ENCODE measurements at regions not wholly inside any gene's neighbourhood (a gene's known extent, or its start where the extent isn't known, plus 50 kb on each side); places are given as distances from the start of the nearest gene placed in this dataset.

DNA sequence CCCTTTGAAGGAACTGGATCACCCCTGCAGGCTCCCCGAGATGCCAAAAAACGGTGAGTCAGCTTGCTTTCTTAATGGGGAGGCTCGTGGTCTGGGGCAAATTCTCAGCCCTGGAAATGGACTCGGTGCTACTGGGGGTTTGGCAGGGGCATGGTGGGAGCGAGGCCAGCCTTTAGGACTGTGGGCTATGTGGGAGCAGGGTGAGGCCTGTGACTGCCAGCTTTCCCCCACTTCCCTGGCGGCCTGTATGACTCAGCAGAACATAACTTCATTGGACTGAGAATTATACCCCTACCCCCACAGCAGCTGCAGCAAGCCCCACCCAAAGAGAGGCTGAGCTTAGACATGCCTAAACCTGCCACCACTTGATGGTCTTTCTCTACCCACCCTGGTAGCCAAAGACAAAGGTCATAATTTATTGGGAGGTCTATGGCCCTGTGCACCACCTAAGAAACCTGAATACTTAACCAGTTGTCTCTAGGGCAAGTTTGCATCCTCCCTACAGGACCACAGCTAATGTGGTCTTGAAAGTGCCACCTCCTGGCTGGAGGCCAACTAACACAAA, 325.3 kb downstream of the TLE1 start:
- H3K4me2 ChIP-seq, result no peak overlapping the region
- no peaks in the 10 kb centered on the region for H3K36me3 ChIP-seq (replicated peaks; ENCODE audit: insufficient read depth, low read depth)
- H3K4me1 ChIP-seq (ENCODE audit: insufficient read depth), result no peaks in the 10 kb centered on the region
- no peak overlapping the region for H3K27ac ChIP-seq
- H2AFZ ChIP-seq, result no peak overlapping the region
- TF ChIP-seq EZH2 (IDR thresholded peaks at IDR 0.05; ENCODE audit: borderline replicate concordance) (no peak), EZH2phosphoT487 (IDR thresholded peaks at IDR 0.05; ENCODE audit: low read depth, severe bottlenecking, unreplicated experiment) (no peak)
- TF ChIP-seq, protein P1, sequence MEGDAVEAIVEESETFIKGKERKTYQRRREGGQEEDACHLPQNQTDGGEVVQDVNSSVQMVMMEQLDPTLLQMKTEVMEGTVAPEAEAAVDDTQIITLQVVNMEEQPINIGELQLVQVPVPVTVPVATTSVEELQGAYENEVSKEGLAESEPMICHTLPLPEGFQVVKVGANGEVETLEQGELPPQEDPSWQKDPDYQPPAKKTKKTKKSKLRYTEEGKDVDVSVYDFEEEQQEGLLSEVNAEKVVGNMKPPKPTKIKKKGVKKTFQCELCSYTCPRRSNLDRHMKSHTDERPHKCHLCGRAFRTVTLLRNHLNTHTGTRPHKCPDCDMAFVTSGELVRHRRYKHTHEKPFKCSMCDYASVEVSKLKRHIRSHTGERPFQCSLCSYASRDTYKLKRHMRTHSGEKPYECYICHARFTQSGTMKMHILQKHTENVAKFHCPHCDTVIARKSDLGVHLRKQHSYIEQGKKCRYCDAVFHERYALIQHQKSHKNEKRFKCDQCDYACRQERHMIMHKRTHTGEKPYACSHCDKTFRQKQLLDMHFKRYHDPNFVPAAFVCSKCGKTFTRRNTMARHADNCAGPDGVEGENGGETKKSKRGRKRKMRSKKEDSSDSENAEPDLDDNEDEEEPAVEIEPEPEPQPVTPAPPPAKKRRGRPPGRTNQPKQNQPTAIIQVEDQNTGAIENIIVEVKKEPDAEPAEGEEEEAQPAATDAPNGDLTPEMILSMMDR (IDR thresholded peaks at IDR 0.05; ENCODE audit: poor library complexity), result no peak
- H3K79me2 ChIP-seq, result no peaks in the 10 kb centered on the region
- WGBS (ENCODE audit: low lambda C conversion rate, missing lambda C conversion rate), result 93% methylated on average over 6 of the region's 6 CpGs
- H3K9me3 ChIP-seq (ENCODE audit: low read depth), result no peaks in the 10 kb centered on the region
- H3K27me3 ChIP-seq, result no peaks in the 10 kb centered on the region
- DNase-seq (ENCODE audit: low spot score), result no peak
- no peaks in the 10 kb centered on the region for H4K20me1 ChIP-seq (ENCODE audit: insufficient read depth, poor library complexity, severe bottlenecking)
- H3K4me3 ChIP-seq, result no peak overlapping the region
- H3K9me2 ChIP-seq (replicated peaks; ENCODE audit: insufficient read depth), result no peaks in the 10 kb centered on the region

GRCh38 chr9:81361296-81361695, 328.1 kb downstream of the TLE1 start:
- 83% methylated on average over 2 of the region's 2 CpGs for WGBS (ENCODE audit: low lambda C conversion rate, missing lambda C conversion rate)
- no peaks in the 10 kb centered on the region for H4K20me1 ChIP-seq (ENCODE audit: insufficient read depth, poor library complexity, severe bottlenecking)
- no peaks in the 10 kb centered on the region for H3K9me3 ChIP-seq (ENCODE audit: low read depth)
- no peak overlapping the region for H3K4me3 ChIP-seq
- no peaks in the 10 kb centered on the region for H3K27me3 ChIP-seq
- H2AFZ ChIP-seq, result no peak overlapping the region
- H3K27ac ChIP-seq, result no peak overlapping the region
- TF ChIP-seq, protein P1 (IDR thresholded peaks at IDR 0.05; ENCODE audit: poor library complexity), result no peak
- no peak for TF ChIP-seq EZH2phosphoT487 (IDR thresholded peaks at IDR 0.05; ENCODE audit: low read depth, severe bottlenecking, unreplicated experiment)
- TF ChIP-seq EZH2 (IDR thresholded peaks at IDR 0.05; ENCODE audit: borderline replicate concordance), result no peak
- H3K79me2 ChIP-seq, result no peaks in the 10 kb centered on the region
- no peaks in the 10 kb centered on the region for H3K4me1 ChIP-seq (ENCODE audit: insufficient read depth)
- DNase-seq (ENCODE audit: low spot score), result no peak
- H3K36me3 ChIP-seq (replicated peaks; ENCODE audit: insufficient read depth, low read depth), result no peaks in the 10 kb centered on the region
- no peak overlapping the region for H3K4me2 ChIP-seq
- no peaks in the 10 kb centered on the region for H3K9me2 ChIP-seq (replicated peaks; ENCODE audit: insufficient read depth)

DNA sequence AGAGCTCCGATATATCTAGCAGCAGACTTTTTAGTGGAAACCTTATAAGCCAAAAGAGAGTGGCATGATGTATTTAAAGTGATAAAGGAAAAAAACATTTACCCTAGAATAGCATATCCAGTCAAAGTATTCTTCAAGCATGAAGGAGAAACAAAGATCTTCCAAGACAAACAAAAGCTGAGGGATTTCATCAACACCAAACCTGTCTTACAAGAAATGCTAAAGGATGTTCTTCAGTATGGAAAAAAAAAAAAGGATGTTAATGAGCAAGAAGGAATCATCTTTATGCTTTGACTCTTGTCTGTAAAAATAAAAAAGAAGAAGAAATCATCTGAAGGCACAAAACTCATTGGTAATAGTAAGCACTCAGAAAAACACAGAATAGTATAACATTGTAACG, 338.2 kb downstream of the TLE1 start:
- Histone ChIP-seq H3K27ac (no peak overlapping the region), H4K20me1 (ENCODE audit: insufficient read depth, poor library complexity, severe bottlenecking) (no peaks in the 10 kb centered on the region), H3K79me2 (no peaks in the 10 kb centered on the region), H3K9me2 (replicated peaks; ENCODE audit: insufficient read depth) (no peaks in the 10 kb centered on the region), H3K4me1 (ENCODE audit: insufficient read depth) (no peaks in the 10 kb centered on the region), H3K4me2 (no peak overlapping the region), H3K27me3 (no peaks in the 10 kb centered on the region), H3K4me3 (no peak overlapping the region), H3K9me3 (ENCODE audit: low read depth) (no peaks in the 10 kb centered on the region), H2AFZ (no peak overlapping the region), H3K36me3 (replicated peaks; ENCODE audit: insufficient read depth, low read depth) (no peaks in the 10 kb centered on the region)
- DNase-seq (ENCODE audit: low spot score), result no peak
- 91% methylated on average over 2 of the region's 2 CpGs for WGBS (ENCODE audit: low lambda C conversion rate, missing lambda C conversion rate)
- TF ChIP-seq EZH2phosphoT487 (IDR thresholded peaks at IDR 0.05; ENCODE audit: low read depth, severe bottlenecking, unreplicated experiment), result no peak
- TF ChIP-seq EZH2 (IDR thresholded peaks at IDR 0.05; ENCODE audit: borderline replicate concordance), result no peak
- TF ChIP-seq, protein P1 (IDR thresholded peaks at IDR 0.05; ENCODE audit: poor library complexity), result no peak

GRCh38 chr9:81344366-81344765, 345.0 kb downstream of the TLE1 start:
- Histone ChIP-seq H3K4me3 (no peak overlapping the region), H3K36me3 (replicated peaks; ENCODE audit: insufficient read depth, low read depth) (no peaks in the 10 kb centered on the region), H2AFZ (no peak overlapping the region), H3K27ac (no peak overlapping the region), H3K9me3 (ENCODE audit: low read depth) (no peaks in the 10 kb centered on the region), H4K20me1 (ENCODE audit: insufficient read depth, poor library complexity, severe bottlenecking) (no peaks in the 10 kb centered on the region), H3K27me3 (no peaks in the 10 kb centered on the region), H3K4me1 (ENCODE audit: insufficient read depth) (no peaks in the 10 kb centered on the region), H3K9me2 (replicated peaks; ENCODE audit: insufficient read depth) (no peaks in the 10 kb centered on the region), H3K79me2 (no peaks in the 10 kb centered on the region), H3K4me2 (no peak overlapping the region)
- 94% methylated on average over 3 of the region's 3 CpGs for WGBS (ENCODE audit: low lambda C conversion rate, missing lambda C conversion rate)
- DNase-seq (ENCODE audit: low spot score), result no peak
- TF ChIP-seq EZH2 (IDR thresholded peaks at IDR 0.05; ENCODE audit: borderline replicate concordance), result no peak
- no peak for TF ChIP-seq EZH2phosphoT487 (IDR thresholded peaks at IDR 0.05; ENCODE audit: low read depth, severe bottlenecking, unreplicated experiment)
- TF ChIP-seq, protein P1 (IDR thresholded peaks at IDR 0.05; ENCODE audit: poor library complexity), result no peak

Data from hepatocyte (in vitro differentiated cells).